ENCODE measurements at regions not wholly inside any gene's neighbourhood (a gene's known extent, or its start where the extent isn't known, plus 50 kb on each side); places are given as distances from the start of the nearest gene placed in this dataset.

GRCh38 chr11:20227631-20228030, 67.4 kb upstream of the DBX1 start:
- Histone ChIP-seq H3K36me3 (ENCODE audit: insufficient read depth) (no peaks in the 10 kb centered on the region), H2AFZ (no peak overlapping the region), H3K9me2 (ENCODE audit: insufficient read depth) (peaks cover 3% of the 10 kb centered on the region; the same call in 1 of the 2 replicates), H3K27me3 (ENCODE audit: insufficient read depth) (0 out of 2 replicates have a peak, but pooled peaks cover 7% of the 10 kb centered on the region), H4K20me1 (replicated peaks; ENCODE audit: insufficient read depth) (no peaks in the 10 kb centered on the region), H3K27ac (ENCODE audit: low read depth) (no peak overlapping the region), H3K4me3 (no peak overlapping the region), H3F3A (replicated peaks; ENCODE audit: low read depth) (no peaks in the 10 kb centered on the region), H3K79me2 (replicated peaks; ENCODE audit: insufficient read depth) (no peaks in the 10 kb centered on the region), H3K4me2 (no peak overlapping the region), H3K4me1 (ENCODE audit: insufficient read depth) (no peaks in the 10 kb centered on the region)
- ATAC-seq (no peak), DNase-seq (ENCODE audit: low spot score) (no peak)
- Mint-ChIP-seq H3K36me3 (ENCODE audit: low read depth) (no peaks in the 10 kb centered on the region), H3K27ac (no peak overlapping the region), H3K27me3 (ENCODE audit: insufficient read depth, low read depth, poor library complexity) (peaks cover 2% of the 10 kb centered on the region), H3K4me3 (no peak overlapping the region), H3K4me1 (no peaks in the 10 kb centered on the region), H3K9me3 (peaks cover 10% of the 10 kb centered on the region)
- TF ChIP-seq EZH2phosphoT487 (IDR thresholded peaks at IDR 0.05; ENCODE audit: unreplicated experiment) (no peak), CREB1 (CRISPR knock-in tag; IDR thresholded peaks at IDR 0.05; ENCODE audit: low read depth) (no peak), JUNB (IDR thresholded peaks at IDR 0.05; ENCODE audit: unreplicated experiment) (no peak), NANOG (IDR thresholded peaks at IDR 0.05; ENCODE audit: borderline replicate concordance) (no peak), POLR2AphosphoS5 (IDR thresholded peaks at IDR 0.05; ENCODE audit: low read depth) (no peak)
- TF ChIP-seq, protein P1, sequence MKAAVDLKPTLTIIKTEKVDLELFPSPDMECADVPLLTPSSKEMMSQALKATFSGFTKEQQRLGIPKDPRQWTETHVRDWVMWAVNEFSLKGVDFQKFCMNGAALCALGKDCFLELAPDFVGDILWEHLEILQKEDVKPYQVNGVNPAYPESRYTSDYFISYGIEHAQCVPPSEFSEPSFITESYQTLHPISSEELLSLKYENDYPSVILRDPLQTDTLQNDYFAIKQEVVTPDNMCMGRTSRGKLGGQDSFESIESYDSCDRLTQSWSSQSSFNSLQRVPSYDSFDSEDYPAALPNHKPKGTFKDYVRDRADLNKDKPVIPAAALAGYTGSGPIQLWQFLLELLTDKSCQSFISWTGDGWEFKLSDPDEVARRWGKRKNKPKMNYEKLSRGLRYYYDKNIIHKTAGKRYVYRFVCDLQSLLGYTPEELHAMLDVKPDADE (IDR thresholded peaks at IDR 0.05): no peak

DNA sequence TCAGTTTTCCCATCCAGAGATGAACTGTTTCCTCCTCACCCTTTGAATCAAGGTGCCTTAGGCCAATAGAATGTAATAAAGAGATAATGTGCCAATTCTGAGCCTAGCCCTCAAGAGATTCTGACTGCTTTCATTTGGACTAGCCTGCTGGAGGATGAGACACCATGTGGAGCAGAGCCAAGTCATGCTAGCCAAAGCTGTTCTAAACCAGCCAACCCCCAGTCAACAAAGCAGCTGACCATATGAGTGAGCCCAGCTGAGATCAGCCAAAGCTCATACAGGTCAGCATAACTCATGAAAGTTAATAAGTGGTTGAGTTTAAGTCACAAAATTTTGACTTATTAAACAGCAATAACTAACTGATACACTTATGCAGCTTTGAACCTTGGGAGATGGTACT, 66.7 kb upstream of the DBX1 start:
- no peak for ATAC-seq
- H3K36me3 ChIP-seq (ENCODE audit: insufficient read depth): no peaks in the 10 kb centered on the region
- H3K4me3 Mint-ChIP-seq: no peak overlapping the region
- no peaks in the 10 kb centered on the region for H3K4me1 Mint-ChIP-seq
- no peaks in the 10 kb centered on the region for H3K4me1 ChIP-seq (ENCODE audit: insufficient read depth)
- TF ChIP-seq EZH2phosphoT487 (IDR thresholded peaks at IDR 0.05; ENCODE audit: unreplicated experiment) (no peak), JUNB (IDR thresholded peaks at IDR 0.05; ENCODE audit: unreplicated experiment) (no peak)
- H4K20me1 ChIP-seq (replicated peaks; ENCODE audit: insufficient read depth): no peaks in the 10 kb centered on the region
- no peak overlapping the region for H3K27ac Mint-ChIP-seq
- H3K27ac ChIP-seq (ENCODE audit: low read depth): no peak overlapping the region
- H2AFZ ChIP-seq: no peak overlapping the region
- H3K4me3 ChIP-seq: no peak overlapping the region
- H3K9me2 ChIP-seq (ENCODE audit: insufficient read depth): peaks cover 3% of the 10 kb centered on the region; the same call in 1 of the 2 replicates
- DNase-seq (ENCODE audit: low spot score): no peak
- H3K4me2 ChIP-seq: no peak overlapping the region
- H3F3A ChIP-seq (replicated peaks; ENCODE audit: low read depth): no peaks in the 10 kb centered on the region
- no peaks in the 10 kb centered on the region for H3K79me2 ChIP-seq (replicated peaks; ENCODE audit: insufficient read depth)
- H3K27me3 Mint-ChIP-seq (ENCODE audit: insufficient read depth, low read depth, poor library complexity): peaks cover 2% of the 10 kb centered on the region
- 0 out of 2 replicates have a peak, but pooled peaks cover 12% of the 10 kb centered on the region for H3K27me3 ChIP-seq (ENCODE audit: insufficient read depth)
- H3K9me3 Mint-ChIP-seq: peaks cover 10% of the 10 kb centered on the region
- no peaks in the 10 kb centered on the region for H3K36me3 Mint-ChIP-seq (ENCODE audit: low read depth)

DNA sequence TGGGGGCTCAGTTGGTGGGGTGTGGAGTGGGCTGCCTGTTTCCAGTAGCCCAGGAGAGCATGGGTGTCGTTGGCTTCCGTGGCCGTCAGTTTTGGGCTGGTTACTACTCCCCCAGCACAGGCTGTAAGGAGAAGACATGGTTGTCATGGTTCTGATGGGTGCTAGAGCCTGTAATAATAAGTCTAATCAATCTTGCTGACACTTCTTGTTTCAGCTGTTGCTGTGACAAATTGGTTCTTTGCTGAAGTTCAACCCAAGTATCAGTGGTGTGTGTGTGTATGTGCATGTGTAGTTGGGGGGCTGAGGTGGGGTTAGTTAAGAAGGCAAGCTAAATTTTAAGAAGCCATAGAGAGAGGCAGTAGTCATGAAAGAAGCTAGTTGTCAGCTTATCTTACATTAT, 61.3 kb upstream of the DBX1 start:
- ATAC-seq (no peak), DNase-seq (ENCODE audit: low spot score) (no peak)
- peaks cover 4% of the 10 kb centered on the region for H3K27me3 Mint-ChIP-seq (ENCODE audit: insufficient read depth, low read depth, poor library complexity)
- no peaks in the 10 kb centered on the region for H4K20me1 ChIP-seq (replicated peaks; ENCODE audit: insufficient read depth)
- H3K4me3 Mint-ChIP-seq: no peak overlapping the region
- no peaks in the 10 kb centered on the region for H3K9me3 Mint-ChIP-seq
- H2AFZ ChIP-seq: no peak overlapping the region
- no peak overlapping the region for H3K4me3 ChIP-seq
- no peak overlapping the region for H3K4me2 ChIP-seq
- H3K4me1 Mint-ChIP-seq: no peaks in the 10 kb centered on the region
- H3K27ac ChIP-seq (ENCODE audit: low read depth): no peak overlapping the region
- H3F3A ChIP-seq (replicated peaks; ENCODE audit: low read depth): no peaks in the 10 kb centered on the region
- H3K9me2 ChIP-seq (ENCODE audit: insufficient read depth): no peaks in the 10 kb centered on the region
- H3K27ac Mint-ChIP-seq: no peak overlapping the region
- H3K36me3 ChIP-seq (ENCODE audit: insufficient read depth): no peaks in the 10 kb centered on the region
- peaks cover 55% of the 10 kb centered on the region for H3K27me3 ChIP-seq (ENCODE audit: insufficient read depth)
- H3K36me3 Mint-ChIP-seq (ENCODE audit: low read depth): no peaks in the 10 kb centered on the region
- no peaks in the 10 kb centered on the region for H3K79me2 ChIP-seq (replicated peaks; ENCODE audit: insufficient read depth)
- H3K4me1 ChIP-seq (ENCODE audit: insufficient read depth): no peaks in the 10 kb centered on the region
- TF ChIP-seq STAT1 (IDR thresholded peaks at IDR 0.05; ENCODE audit: unreplicated experiment) (no peak), JUNB (IDR thresholded peaks at IDR 0.05; ENCODE audit: unreplicated experiment) (no peak), ZNF331 (CRISPR knock-in tag; IDR thresholded peaks at IDR 0.05; ENCODE audit: low read depth) (no peak), ZNF114 (CRISPR knock-in tag; IDR thresholded peaks at IDR 0.05) (no peak), NANOG (IDR thresholded peaks at IDR 0.05; ENCODE audit: borderline replicate concordance) (no peak), EZH2phosphoT487 (IDR thresholded peaks at IDR 0.05; ENCODE audit: unreplicated experiment) (no peak)
- TF ChIP-seq, protein P2, sequence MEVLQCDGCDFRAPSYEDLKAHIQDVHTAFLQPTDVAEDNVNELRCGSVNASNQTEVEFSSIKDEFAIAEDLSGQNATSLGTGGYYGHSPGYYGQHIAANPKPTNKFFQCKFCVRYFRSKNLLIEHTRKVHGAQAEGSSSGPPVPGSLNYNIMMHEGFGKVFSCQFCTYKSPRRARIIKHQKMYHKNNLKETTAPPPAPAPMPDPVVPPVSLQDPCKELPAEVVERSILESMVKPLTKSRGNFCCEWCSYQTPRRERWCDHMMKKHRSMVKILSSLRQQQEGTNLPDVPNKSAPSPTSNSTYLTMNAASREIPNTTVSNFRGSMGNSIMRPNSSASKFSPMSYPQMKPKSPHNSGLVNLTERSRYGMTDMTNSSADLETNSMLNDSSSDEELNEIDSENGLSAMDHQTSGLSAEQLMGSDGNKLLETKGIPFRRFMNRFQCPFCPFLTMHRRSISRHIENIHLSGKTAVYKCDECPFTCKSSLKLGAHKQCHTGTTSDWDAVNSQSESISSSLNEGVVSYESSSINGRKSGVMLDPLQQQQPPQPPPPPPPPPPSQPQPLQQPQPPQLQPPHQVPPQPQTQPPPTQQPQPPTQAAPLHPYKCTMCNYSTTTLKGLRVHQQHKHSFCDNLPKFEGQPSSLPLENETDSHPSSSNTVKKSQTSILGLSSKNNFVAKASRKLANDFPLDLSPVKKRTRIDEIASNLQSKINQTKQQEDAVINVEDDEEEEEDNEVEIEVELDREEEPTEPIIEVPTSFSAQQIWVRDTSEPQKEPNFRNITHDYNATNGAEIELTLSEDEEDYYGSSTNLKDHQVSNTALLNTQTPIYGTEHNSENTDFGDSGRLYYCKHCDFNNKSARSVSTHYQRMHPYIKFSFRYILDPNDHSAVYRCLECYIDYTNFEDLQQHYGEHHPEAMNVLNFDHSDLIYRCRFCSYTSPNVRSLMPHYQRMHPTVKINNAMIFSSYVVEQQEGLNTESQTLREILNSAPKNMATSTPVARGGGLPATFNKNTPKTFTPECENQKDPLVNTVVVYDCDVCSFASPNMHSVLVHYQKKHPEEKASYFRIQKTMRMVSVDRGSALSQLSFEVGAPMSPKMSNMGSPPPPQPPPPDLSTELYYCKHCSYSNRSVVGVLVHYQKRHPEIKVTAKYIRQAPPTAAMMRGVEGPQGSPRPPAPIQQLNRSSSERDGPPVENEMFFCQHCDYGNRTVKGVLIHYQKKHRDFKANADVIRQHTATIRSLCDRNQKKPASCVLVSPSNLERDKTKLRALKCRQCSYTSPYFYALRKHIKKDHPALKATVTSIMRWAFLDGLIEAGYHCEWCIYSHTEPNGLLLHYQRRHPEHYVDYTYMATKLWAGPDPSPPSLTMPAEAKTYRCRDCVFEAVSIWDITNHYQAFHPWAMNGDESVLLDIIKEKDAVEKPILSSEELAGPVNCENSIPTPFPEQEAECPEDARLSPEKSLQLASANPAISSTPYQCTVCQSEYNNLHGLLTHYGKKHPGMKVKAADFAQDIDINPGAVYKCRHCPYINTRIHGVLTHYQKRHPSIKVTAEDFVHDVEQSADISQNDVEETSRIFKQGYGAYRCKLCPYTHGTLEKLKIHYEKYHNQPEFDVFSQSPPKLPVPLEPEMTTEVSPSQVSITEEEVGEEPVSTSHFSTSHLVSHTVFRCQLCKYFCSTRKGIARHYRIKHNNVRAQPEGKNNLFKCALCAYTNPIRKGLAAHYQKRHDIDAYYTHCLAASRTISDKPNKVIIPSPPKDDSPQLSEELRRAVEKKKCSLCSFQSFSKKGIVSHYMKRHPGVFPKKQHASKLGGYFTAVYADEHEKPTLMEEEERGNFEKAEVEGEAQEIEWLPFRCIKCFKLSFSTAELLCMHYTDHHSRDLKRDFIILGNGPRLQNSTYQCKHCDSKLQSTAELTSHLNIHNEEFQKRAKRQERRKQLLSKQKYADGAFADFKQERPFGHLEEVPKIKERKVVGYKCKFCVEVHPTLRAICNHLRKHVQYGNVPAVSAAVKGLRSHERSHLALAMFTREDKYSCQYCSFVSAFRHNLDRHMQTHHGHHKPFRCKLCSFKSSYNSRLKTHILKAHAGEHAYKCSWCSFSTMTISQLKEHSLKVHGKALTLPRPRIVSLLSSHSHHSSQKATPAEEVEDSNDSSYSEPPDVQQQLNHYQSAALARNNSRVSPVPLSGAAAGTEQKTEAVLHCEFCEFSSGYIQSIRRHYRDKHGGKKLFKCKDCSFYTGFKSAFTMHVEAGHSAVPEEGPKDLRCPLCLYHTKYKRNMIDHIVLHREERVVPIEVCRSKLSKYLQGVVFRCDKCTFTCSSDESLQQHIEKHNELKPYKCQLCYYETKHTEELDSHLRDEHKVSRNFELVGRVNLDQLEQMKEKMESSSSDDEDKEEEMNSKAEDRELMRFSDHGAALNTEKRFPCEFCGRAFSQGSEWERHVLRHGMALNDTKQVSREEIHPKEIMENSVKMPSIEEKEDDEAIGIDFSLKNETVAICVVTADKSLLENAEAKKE (CRISPR knock-in tag; IDR thresholded peaks at IDR 0.05): no peak

Measured in GM23338 (cell line).